ENCODE measurements at regions not wholly inside any gene's neighbourhood (a gene's known extent, or its start where the extent isn't known, plus 50 kb on each side); places are given as distances from the start of the nearest gene placed in this dataset.
"Not testable (repeated sequence)": the region's sequence is repeated elsewhere in the genome, so short reads cannot be mapped to it uniquely, and the experiment has no call there.

DNA sequence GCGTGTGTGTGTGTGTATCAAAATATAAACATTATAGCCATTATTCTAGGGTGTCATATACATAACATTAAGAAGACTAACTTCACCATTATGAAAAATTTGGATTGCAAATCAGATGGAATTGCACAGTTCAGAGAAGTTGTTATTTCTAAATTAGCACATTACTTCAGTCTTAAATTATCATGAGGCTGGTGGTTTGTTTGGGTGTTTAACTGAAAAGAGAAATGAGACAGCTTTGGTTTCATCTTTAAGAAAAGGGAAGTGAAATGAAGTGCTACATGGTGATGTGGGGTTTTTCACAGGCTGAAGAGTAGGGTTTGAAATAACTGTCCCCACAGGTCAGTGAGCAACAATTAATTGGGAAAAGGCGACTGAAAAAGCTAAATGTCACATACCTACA lies 161.2 kb upstream of the XIRP2 start:
- DNase-seq = no peak

DNA sequence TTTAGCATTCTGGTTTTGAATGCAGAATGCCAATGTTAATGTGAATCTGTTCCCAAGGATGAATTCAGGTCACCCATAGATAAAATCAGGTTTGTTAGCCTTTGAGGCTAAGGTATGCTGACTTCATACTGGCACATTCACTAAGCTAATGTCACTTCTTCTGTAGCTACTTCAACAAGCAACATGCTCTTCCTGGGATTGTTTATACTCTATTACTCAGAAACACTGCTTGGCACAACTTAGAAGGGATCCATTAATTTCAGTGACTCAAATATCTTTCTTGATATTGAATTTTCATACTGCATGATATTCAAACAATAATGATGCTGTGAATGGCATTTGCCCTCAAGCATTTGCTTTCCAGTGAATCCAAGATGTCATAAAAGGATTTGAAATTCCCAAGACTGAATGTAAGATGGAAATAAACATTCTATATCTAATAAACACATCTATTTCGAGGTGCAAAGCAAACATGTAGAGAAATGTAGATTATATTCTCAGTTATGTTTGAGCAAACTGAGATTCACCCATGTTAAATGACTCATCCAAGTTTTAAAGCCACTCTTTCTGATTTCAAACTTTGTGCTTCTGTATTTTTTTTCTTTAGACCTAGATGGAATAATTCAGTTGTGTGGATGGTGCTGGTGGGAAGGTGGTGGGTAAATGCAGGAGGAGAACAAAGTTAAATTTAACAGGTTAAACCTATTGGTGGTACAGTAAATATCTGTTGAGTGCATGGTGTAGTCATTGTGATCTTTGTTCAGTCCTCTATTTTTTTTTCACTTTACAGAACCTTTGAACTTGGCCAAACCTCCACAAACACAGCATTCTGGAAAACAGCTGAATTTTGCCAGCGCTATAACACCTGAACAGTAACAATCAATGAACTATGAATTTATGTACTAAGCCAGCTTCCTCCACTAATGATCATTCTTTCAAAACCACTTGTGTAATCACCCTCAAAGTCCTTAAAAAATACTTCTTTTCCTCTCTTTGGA lies 162.1 kb upstream of the XIRP2 start:
- DNase-seq = no peak

DNA sequence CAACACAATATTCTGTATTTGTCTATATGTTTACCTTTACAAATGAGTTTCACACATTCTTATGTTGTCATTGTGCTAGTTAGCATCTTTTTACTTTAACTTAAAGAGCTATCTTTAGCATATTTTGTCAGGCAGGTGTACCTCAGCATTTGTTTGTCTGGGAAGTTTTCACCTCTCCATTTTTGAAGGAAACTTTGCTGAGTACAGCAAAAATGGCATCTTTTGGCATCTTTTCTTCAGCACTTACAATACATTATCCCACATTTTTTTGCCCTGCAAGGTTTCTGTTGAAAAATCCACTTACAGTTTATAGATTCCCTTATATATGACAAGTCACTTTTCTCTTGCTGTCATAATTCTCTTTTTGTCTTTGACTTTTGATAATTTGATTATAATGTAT lies 171.3 kb upstream of the XIRP2 start:
- no peak for DNase-seq

DNA sequence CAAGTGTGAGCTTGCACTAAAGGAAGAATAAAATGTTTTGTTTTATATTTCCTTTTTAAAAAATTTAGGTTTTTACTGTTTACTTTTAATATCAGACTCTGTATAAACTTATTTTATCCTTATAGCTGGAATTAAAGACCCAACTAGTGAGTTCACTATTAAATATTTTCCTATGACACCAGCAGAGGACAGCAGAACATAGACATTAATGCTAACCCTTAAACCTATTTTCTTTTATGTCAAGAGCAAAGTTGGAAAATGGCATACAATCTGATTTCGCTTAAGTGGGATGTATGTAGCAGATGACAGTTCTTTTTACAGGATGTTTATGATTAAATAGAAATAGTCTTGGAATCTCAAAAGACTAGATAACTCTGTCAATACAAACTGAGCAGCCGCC lies 188.2 kb upstream of the XIRP2 start:
- no peak for DNase-seq

DNA sequence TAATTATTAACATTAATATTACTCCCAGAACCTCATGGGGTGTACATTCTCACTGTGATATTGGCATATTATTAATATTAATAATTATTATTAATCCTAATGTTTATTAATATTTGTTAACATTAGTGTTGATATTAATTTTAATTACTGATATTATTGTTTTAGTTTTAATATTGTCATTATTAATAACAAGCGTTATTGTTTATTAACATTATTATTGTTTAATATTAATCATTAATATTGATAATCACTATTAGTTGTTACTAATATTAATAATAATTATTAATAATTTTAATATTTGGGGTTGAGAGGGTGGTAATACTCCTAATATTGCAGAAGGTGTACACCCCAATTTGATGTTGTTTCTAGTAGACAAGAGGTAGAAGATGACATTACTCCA lies 193.1 kb upstream of the XIRP2 start:
- DNase-seq = no peak

DNA sequence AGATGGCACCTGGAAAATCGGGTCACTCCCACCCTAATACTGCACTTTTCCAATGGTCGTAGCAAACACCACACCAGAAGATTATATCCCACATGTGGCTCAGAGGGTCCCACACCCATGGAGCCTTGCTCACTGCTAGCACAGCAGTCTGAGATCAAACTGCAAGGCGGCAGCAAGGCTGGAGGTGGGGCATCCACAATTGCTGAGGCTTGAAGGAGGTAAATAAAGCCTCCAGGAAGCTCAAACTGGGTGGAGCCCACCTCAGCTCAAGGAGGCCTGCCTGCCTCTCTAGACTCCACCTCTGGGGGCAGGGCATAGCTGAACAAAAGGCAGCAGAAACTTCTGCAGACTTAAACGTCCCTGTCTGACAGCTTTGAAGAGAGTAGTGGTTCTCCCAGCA lies 192.0 kb upstream of the SCN7A start:
- not testable (repeated sequence) for DNase-seq

DNA sequence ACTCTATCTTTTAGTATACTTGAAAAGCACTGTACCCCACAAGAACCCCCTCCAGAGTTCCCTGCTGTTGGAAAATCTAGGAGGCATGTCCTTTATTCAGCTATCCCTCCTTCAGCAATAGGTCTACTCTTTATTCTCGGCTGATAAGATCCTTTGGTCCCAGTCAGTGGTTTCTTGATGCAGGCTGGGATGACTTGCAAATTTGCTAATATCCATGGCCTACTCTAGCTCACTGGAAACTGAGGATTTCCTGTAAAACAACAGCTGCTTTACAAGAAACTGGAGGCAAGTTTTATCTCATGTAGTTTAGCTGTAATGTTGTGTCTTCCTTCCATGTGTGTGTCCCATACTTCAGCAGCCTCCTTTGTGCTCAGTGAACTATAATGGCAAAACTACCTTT lies 183.9 kb upstream of the SCN7A start:
- DNase-seq = no peak

DNA sequence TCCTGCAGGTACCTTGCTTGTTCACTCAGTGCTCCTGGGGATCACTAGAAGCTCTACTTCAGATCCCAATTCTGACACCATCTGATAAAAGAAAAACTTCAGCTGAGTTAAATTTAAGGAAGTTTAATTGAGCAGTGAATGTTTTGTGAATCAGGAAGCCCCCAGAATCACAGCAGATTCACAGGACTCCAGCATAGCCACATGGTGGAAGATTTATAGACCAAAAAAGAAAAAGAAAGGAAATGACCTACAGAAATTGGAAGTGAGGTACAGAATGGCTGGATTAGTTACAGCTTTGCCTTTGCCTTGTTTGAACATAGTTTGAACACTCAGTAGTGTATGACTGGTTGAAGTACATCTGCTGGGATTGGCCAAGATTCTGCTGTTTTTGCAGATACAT lies 182.7 kb upstream of the SCN7A start:
- DNase-seq = no peak

DNA sequence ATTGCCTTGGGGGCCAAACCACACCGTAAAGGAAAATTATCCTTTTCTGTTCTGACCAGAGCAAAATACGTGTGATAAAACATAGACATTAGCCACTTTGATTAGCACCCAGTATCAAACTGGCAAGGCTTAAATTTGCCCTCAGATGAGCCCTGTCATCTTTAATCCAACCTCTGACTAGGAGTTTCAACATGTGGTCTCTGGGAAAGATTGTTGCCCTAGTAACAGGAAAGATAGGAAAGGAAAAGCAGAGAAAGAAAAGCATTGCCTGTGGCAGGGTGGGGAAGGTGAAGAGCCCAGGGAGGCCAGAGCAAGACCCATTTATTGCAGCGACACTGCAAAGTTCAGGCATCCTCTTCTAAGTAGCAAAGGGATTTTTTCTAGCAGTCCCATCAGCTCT lies 181.5 kb upstream of the SCN7A start:
- DNase-seq = no peak

DNA sequence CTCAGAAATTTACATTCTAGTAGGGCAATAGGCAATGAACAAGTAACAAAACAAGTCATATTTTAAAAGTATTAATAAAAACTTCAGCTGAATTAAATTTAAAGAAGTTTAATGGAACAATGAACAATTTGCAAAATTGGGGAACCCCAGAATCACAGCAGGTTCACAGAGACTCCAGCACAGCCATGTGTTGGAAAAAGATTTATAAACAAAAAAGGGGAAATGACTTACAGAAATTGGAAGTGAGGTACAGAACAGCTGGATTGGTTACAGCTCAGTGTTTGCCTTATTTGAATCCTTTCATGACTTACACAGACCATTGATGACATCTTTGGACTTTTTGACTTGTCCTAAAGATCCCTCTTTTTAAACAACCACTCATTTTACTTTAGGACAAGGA lies 179.9 kb upstream of the SCN7A start:
- no peak for DNase-seq

DNA sequence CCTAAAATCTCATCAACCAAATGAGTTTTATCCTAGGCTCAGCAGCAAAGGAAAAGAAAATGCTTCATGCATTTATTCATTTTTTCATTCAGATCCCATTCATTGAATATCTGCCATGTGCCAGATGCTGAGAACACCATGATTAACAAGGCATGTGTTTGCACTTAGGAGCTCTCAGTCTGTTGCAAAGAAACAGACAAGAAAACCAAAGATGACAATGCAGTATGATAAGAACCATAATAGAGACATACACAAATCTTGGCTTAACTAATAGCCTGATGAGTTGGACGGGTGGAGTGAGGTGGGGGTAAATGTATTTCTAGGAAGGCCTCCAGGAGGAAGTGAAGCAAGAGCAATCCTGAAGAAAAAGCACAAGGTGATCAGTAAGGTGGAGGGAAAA lies 177.8 kb upstream of the SCN7A start:
- no peak for DNase-seq

DNA sequence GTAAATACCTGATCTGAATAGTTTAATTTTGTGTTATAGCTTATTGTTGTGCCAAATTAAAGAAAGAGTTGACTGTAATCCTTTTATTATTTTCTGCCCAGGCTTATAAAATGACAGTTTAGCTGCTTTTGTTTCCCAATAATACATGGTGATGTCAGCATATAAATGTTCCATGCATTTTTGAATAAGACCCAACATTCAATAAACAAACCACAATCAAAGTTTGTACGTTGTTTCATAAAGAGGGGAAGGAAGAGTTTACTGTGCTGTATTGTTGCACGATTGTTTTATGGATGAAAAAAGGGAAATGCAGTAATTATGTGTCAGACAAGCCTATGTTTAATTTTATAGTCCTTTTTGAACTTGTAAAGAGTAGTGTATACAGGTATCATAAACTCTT lies 177.2 kb upstream of the SCN7A start:
- DNase-seq = no peak

DNA sequence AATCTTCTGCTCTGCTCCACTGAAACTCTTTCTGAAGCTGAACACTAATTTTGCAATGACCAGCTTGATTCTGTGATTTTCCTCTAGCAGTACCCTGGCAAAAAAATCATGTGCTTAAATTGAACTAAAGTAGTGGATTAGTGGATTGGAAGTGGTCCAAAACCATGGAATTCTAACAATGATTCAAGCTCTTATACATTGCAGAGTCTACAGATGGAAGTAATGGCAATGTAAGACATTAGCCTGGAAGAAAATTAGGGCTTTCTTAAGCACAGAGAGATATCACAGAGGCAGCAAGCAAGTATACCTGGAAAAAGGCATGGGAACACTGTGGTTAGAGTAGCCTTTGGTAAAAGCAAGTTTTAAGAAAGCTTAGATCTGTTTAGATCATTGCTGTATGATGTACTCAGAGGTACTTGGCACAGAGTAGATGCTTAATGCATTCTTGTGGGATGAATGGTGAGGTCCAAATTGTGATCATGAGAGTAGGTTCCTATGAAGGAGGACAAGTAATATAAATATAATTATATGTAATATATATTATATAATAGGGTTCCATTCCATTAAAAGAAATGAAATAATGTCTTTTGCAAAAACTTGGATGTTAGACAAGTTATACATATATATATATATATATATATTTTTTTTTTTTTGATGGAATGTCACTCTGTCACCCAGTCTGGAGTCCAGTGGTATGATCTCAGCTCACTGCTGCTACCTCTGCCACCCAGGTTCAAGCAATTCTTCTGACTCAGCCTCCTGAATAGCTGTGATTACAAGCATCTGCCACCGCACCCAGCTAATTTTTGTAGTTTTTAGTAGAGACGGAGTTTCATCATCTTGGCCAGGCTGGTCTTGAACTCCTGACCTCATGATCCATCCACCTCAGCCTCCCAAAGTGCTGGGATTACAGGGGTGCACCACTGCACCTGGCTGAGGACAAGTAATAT lies 172.2 kb upstream of the SCN7A start:
- no peak for DNase-seq

DNA sequence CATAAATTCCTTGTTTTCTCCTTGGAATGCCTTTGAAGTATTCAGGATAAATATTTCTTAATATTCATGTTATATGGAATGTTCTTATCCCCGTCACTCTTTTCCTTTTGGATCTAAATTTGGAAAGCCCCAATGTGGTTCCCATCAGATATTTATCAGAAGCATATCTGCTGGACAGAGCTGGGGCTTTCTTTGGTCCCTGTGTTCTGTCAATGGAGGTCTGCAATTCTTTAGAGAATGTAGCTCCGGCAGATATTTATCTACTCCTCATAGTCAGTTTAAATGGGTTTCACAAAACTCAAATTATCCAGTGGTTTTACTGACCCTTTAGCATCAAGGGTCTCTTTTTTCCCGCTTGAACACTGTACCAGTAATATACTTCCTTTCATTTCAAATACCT lies 167.8 kb upstream of the SCN7A start:
- DNase-seq = no peak

DNA sequence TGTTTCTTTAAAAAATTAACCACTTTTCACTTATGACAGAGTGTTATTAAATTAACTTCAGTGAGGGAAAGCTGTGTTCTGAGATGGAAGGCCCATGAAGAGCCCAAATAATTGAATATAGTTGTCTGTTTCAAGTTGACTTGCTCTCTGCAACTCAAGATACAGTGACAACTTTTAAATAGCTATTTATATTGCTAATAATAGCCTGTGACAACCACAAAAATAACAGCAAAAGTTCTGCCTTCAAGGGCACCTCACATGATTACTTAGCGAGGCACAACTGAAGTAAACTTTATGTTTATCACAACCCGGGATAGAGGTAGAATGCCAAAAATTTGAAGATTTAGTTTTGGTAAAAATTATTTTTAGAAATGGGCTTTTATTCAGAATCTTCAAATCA lies 167.3 kb upstream of the SCN7A start:
- DNase-seq = no peak

DNA sequence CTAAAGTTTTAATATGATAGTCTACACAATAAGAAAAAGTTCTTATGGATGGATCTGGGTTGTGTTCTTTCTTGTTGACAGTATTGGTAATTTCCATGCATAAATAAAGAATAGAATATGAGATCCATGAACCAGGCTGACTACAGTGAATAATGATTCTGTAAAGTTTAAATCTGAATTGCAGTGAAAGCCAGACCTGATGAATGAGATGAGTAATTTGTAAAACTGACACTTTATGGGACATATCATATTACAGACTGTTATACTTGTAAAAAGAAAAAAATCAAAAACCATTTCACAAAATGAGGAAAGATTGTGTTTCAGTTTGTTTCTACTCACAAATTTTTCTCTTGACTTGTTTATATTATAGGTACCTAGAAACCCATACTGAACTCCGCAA lies 164.9 kb upstream of the SCN7A start:
- no peak for DNase-seq

DNA sequence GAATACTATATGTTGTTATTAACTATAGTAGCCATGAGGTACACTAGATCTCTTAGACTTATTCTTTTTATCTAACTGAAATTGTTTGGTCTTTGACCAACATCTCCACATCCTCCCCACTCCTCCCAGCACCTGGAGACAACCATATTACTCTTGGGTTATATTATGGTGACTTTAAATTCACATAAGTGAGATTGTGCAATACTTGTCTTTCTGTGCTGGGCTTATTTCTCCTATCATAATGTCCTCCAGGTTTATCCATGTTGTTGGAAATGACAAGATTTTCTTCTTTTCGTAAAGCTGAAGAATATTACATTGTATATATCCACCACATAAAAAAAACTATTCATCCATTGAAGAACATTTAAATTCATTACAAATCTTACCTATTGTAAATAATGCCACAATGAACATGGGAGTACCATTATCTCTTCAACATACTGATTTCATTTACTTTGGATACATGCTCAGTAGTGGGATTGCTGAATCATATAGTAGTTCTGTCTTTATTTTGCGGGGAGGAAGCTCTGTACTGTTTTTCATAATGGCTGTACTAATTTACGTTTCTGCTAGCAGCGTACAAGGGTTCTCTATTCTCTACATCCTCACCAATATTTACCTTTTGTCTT lies 159.2 kb upstream of the SCN7A start:
- DNase-seq = no peak

DNA sequence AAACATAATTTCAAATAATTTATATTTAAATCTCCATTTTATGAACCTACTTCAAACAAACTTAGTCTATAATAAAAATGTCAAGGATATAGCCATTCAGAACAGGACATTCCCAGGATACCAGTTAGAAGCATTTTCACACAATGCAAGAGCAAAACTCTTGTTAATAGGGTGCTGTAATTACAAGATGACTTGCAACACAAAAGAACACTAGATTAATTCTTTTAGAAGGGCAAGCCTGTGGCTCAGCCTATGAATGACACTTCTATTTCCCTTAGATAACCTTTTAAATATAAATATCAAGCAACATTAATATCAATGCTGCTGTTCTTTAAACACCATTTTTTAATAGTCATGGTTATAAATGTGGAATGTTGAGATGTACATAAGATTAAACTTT lies 157.9 kb upstream of the SCN7A start:
- no peak for DNase-seq

DNA sequence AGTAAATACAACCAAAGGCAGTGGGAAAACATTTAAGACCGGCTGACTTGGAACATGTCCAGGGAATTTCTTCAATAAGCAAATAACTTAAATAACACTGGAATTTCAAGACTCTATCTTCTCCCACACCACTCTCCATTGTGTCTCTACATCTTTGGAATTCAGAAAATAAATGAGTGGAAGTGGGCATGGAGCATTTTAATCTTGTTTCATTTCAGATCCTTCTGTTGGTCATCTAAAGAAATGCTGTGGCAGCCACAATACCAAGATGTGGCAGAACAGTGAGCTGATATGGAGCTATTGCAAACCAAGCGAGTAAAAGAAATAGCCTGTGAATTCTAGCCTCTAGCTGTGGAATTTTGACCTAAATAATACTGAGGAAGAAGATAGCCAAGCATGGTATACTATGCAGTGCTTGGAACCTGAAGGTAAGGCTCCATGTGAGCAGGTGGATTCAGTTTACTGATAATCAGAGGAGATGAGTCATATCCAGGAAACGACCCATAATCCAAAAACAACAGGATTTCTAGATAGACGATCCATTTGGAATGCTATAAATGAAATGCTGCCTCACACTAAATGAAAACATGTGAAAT lies 157.1 kb upstream of the SCN7A start:
- DNase-seq = no peak

DNA sequence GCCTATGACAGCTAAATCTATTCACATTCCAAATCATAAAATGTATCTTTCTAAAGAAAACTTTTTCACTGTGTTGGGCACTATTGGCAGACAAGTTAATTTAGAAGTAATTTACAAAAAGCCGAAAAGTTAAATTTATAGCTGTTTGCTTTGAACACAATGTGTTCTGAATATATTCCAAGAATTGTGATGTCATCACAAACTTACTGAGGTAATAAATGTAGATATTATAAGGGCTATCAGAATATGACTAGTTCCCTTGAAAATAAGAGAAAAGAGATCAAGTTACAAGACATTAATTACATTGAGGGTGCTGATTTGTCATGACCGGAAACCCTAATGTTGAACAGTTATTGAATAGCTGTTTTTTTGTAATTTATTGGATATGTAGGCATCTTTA lies 153.9 kb upstream of the SCN7A start:
- no peak for DNase-seq

DNA sequence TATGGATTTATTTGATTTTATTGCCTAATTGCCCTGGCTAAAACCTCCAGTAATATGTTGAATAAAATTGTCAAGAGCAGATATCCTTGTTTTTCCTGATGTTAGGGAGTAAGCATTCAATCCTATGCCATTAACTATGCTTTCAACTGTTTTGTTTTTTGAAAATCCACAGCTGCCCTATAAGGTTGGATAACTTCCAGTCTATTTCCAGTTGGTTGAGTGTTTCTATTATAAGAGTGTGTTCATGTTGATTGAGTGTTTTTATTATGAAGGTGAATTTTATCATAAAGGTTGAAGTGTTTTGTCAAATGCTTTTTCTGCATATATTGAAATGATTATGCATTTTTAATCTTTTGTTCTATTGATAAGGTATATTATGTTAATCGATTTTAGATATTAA lies 149.9 kb upstream of the SCN7A start:
- DNase-seq = no peak

DNA sequence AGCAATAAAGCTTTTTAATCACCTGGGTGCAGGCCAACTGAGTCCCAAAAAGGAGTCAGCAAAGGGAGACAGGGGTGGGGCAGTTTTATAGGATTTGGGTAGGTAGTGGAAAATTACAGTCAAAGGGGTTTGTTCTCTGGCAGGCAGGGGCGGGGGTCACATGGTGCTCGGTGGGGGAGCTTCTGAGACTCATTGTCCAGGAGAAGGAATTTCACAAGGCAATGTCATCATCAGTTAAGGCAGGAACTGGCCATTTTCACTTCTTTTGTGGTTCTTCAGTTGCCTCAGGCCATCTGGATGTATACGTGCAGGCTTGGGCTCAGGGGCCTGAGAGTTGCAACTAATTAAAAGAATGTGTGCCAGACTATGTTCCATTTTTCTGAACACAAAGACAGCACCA lies 147.5 kb upstream of the SCN7A start:
- not testable (repeated sequence) for DNase-seq

DNA sequence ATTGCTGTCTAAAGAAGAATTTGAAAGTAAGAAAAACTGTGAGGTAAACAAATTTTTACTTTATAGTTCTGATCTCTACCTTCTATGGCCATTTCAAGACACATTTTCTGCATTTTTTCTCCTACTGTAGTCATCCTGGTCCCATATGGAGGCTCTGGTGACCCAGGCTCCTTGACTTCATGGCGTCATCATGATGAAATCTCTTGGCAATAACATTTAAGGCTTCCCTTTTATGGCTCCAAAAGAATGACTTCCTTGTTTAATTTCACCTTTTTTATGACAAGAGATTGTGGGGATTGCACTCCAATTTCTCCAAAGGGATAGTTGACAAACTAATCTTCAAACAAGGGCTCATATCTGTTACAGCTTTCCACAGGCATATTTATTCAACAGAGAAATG lies 143.0 kb upstream of the SCN7A start:
- DNase-seq = no peak

Measured in retina (tissue), 1 donor.